ENCODE measurements at regions not wholly inside any gene's neighbourhood (a gene's known extent, or its start where the extent isn't known, plus 50 kb on each side); places are given as distances from the start of the nearest gene placed in this dataset.

GRCh38 chr4:136810626-136811025, 721.7 kb downstream of the PCDH18 start:
- H3K4me3 ChIP-seq, result no peak overlapping the region
- intact Hi-C loops (cut with DNase I), result no loop called here
- no peaks in the 10 kb centered on the region for H3K27me3 ChIP-seq
- no peaks in the 10 kb centered on the region for H3K4me1 ChIP-seq
- no peaks in the 10 kb centered on the region for H3K36me3 ChIP-seq
- peak; percentile 25 for ATAC-seq
- H3K27ac ChIP-seq, result no peak overlapping the region
- no peaks in the 10 kb centered on the region for H3K9me3 ChIP-seq
- TF ChIP-seq, protein P1, sequence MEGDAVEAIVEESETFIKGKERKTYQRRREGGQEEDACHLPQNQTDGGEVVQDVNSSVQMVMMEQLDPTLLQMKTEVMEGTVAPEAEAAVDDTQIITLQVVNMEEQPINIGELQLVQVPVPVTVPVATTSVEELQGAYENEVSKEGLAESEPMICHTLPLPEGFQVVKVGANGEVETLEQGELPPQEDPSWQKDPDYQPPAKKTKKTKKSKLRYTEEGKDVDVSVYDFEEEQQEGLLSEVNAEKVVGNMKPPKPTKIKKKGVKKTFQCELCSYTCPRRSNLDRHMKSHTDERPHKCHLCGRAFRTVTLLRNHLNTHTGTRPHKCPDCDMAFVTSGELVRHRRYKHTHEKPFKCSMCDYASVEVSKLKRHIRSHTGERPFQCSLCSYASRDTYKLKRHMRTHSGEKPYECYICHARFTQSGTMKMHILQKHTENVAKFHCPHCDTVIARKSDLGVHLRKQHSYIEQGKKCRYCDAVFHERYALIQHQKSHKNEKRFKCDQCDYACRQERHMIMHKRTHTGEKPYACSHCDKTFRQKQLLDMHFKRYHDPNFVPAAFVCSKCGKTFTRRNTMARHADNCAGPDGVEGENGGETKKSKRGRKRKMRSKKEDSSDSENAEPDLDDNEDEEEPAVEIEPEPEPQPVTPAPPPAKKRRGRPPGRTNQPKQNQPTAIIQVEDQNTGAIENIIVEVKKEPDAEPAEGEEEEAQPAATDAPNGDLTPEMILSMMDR (IDR thresholded peaks at IDR 0.05), result no peak
- DNase-seq, result no peak

GRCh38 chr4:136806844-136807243, 725.5 kb downstream of the PCDH18 start:
- H3K27me3 ChIP-seq, result no peaks in the 10 kb centered on the region
- H3K9me3 ChIP-seq, result no peaks in the 10 kb centered on the region
- no peak overlapping the region for H3K27ac ChIP-seq
- ATAC-seq (no peak), DNase-seq (no peak)
- no peaks in the 10 kb centered on the region for H3K36me3 ChIP-seq
- no peaks in the 10 kb centered on the region for H3K4me1 ChIP-seq
- TF ChIP-seq, protein P1 (IDR thresholded peaks at IDR 0.05), result no peak
- intact Hi-C loops (cut with DNase I), result no loop called here
- no peak overlapping the region for H3K4me3 ChIP-seq

DNA sequence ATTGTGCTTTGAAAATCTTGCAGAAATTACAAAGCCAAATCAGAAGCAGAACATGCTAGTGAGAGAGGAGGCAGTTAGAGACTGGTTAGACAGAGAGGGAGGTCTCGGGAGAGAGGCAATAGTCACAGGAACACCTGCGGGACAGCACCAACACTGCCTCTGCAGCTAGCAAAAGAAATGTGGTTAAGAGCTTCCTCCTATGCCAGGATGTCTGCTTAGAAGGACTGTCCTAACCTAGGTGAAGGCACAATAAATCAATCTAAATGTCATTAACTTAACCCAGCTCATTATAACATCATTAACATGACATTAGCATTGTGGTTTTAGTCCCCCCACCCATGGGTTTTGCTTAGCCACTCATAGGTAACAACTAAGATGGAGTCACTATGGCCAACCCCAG, 726.7 kb downstream of the PCDH18 start:
- H3K36me3 ChIP-seq, result no peaks in the 10 kb centered on the region
- intact Hi-C loops (cut with DNase I), result no loop called here
- no peak overlapping the region for H3K27ac ChIP-seq
- no peaks in the 10 kb centered on the region for H3K27me3 ChIP-seq
- H3K9me3 ChIP-seq, result no peaks in the 10 kb centered on the region
- no peak for DNase-seq
- H3K4me1 ChIP-seq, result no peaks in the 10 kb centered on the region
- TF ChIP-seq, protein P1 (IDR thresholded peaks at IDR 0.05), result no peak
- no peak for ATAC-seq
- no peak overlapping the region for H3K4me3 ChIP-seq

- no peak overlapping the region for H3K4me3 ChIP-seq
- TF ChIP-seq, protein P1 (IDR thresholded peaks at IDR 0.05), result no peak
- no peaks in the 10 kb centered on the region for H3K4me1 ChIP-seq
- ATAC-seq (no peak), DNase-seq (no peak)
- no peaks in the 10 kb centered on the region for H3K36me3 ChIP-seq
- no peaks in the 10 kb centered on the region for H3K9me3 ChIP-seq
- intact Hi-C loops (cut with DNase I), result no loop called here
- no peaks in the 10 kb centered on the region for H3K27me3 ChIP-seq
- no peak overlapping the region for H3K27ac ChIP-seq
These were observed 728.9 kb downstream of the PCDH18 start for GRCh38 chr4:136803433-136803832.

DNA sequence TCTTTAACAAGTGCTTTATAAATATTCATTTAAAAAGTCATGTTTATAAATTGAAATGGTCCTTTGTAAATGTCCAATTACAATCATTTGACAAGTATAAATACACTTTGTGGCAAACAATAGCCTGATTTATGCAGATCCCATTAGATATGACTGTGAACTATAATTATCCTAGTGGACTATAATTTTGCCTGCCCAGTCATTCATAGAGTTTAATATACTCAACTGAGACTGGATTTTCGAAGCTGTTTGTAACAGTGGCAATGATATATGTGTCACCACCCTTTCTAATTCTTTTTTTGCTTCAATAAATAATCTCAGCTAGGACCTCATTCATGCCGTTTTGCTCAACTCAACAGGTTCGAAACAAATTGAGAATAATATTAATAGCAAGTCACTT, 732.0 kb downstream of the PCDH18 start:
- Histone ChIP-seq H3K27me3 (no peaks in the 10 kb centered on the region), H3K36me3 (no peaks in the 10 kb centered on the region), H3K4me1 (no peaks in the 10 kb centered on the region), H3K27ac (no peak overlapping the region), H3K4me3 (no peak overlapping the region), H3K9me3 (no peaks in the 10 kb centered on the region)
- intact Hi-C loops (cut with DNase I), result no loop called here
- TF ChIP-seq, protein P1 (IDR thresholded peaks at IDR 0.05), result no peak
- no peak for ATAC-seq
- no peak for DNase-seq

GRCh38 chr4:136796953-136797352, 735.3 kb downstream of the PCDH18 start:
- no peak overlapping the region for H3K27ac ChIP-seq
- no peaks in the 10 kb centered on the region for H3K9me3 ChIP-seq
- TF ChIP-seq, protein P1 (IDR thresholded peaks at IDR 0.05), result no peak
- ATAC-seq (no peak), DNase-seq (no peak)
- no peaks in the 10 kb centered on the region for H3K4me1 ChIP-seq
- no peaks in the 10 kb centered on the region for H3K27me3 ChIP-seq
- no peaks in the 10 kb centered on the region for H3K36me3 ChIP-seq
- H3K4me3 ChIP-seq, result no peak overlapping the region
- intact Hi-C loops (cut with DNase I), result no loop called here

Data from upper lobe of right lung (tissue), 1 donor.